Hepatocyte (in vitro differentiated cells): ENCODE measurements at regions not wholly inside any gene's neighbourhood (a gene's known extent, or its start where the extent isn't known, plus 50 kb on each side); places are given as distances from the start of the nearest gene placed in this dataset.

Experiments
- DNase-seq: peaks from one replicate; pipeline ENCODE4 v3.0.0-alpha.2; 2016; ENCODE audit warnings: low spot score
- H2AFZ ChIP-seq: fragments of 200-600 bp; sonication (generic); 2 replicates; pipeline ENCODE4 v1.6.0; 2016; ENCODE audit warnings: antibody characterized with exemption, mild to moderate bottlenecking
- H3K27ac ChIP-seq: fragments of 200-600 bp; sonication (generic); 2 replicates; pipeline ENCODE4 v1.5.1; 2016; ENCODE audit warnings: mild to moderate bottlenecking
- H3K27me3 ChIP-seq: fragments of 200-600 bp; sonication (generic); 2 replicates; pipeline ENCODE4 v1.6.1; 2016
- H3K36me3 ChIP-seq: fragments of 200-600 bp; sonication (generic); replicated peaks from 2 replicates; pipeline ENCODE4 v1.5.1; 2016; ENCODE audit warnings: low read depth; ENCODE audit not compliant: insufficient read depth
- H3K4me1 ChIP-seq: fragments of 200-600 bp; sonication (generic); 2 replicates; pipeline ENCODE4 v1.5.1; 2016; ENCODE audit warnings: mild to moderate bottlenecking, moderate library complexity; ENCODE audit not compliant: insufficient read depth
- H3K4me2 ChIP-seq: fragments of 200-600 bp; sonication (generic); 2 replicates; pipeline ENCODE4 v1.6.0; 2016
- H3K4me3 ChIP-seq: fragments of 200-600 bp; sonication (generic); 2 replicates; pipeline ENCODE4 v1.5.1; 2016; ENCODE audit warnings: mild to moderate bottlenecking
- H3K79me2 ChIP-seq: fragments of 200-600 bp; sonication (generic); 2 replicates; pipeline ENCODE4 v1.6.0; 2017; ENCODE audit warnings: mild to moderate bottlenecking
- H3K9me2 ChIP-seq: fragments of 200-600 bp; sonication (generic); replicated peaks from 2 replicates; pipeline ENCODE4 v1.6.0; 2017; ENCODE audit warnings: mild to moderate bottlenecking; ENCODE audit not compliant: insufficient read depth
- H3K9me3 ChIP-seq: fragments of 200-600 bp; sonication (generic); 2 replicates; pipeline ENCODE4 v1.5.1; 2016; ENCODE audit warnings: low read depth, mild to moderate bottlenecking
- H4K20me1 ChIP-seq: fragments of 200-600 bp; sonication (generic); 2 replicates; pipeline ENCODE4 v1.6.0; 2016; ENCODE audit warnings: mild to moderate bottlenecking; ENCODE audit not compliant: insufficient read depth, poor library complexity, severe bottlenecking
- CTCF ChIP-seq: fragments of 200-600 bp; sonication (generic); IDR thresholded peaks from 2 replicates; pipeline ENCODE4 v1.5.1; 2016; ENCODE audit warnings: antibody characterized with exemption, mild to moderate bottlenecking; ENCODE audit not compliant: poor library complexity
- EZH2 ChIP-seq: fragments of 200-600 bp; sonication (generic); IDR thresholded peaks from 2 replicates; pipeline ENCODE4 v1.6.1; 2016; ENCODE audit warnings: antibody characterized with exemption, mild to moderate bottlenecking, borderline replicate concordance
- EZH2phosphoT487 ChIP-seq: fragments of 200-600 bp; sonication (generic); IDR thresholded peaks from one replicate; pipeline ENCODE4 v1.6.1; 2018; ENCODE audit warnings: antibody characterized with exemption, mild to moderate bottlenecking, low read depth, moderate library complexity; ENCODE audit not compliant: unreplicated experiment, severe bottlenecking
- WGBS: methylation state at CpG from one replicate; pipeline ENCODE4 v1.1.6; 2016; ENCODE audit warnings: low lambda C conversion rate; ENCODE audit errors: missing lambda C conversion rate; 5-methylcytosine and 5-hydroxymethylcytosine counted together

GRCh38 chr2:239826376-239826775 is 198.8 kb downstream of the NDUFA10 start:
- peaks cover 15% of the 10 kb centered on the region for H3K4me1 ChIP-seq
- no peaks in the 10 kb centered on the region for H3K36me3 ChIP-seq
- H3K4me3 ChIP-seq = no peak overlapping the region
- no peak for TF ChIP-seq CTCF
- no peak for TF ChIP-seq EZH2
- no peak for TF ChIP-seq EZH2phosphoT487
- no peaks in the 10 kb centered on the region for H3K9me2 ChIP-seq
- H2AFZ ChIP-seq = no peak overlapping the region
- H3K9me3 ChIP-seq = no peaks in the 10 kb centered on the region
- H3K79me2 ChIP-seq = no peaks in the 10 kb centered on the region
- DNase-seq = no peak
- no peaks in the 10 kb centered on the region for H4K20me1 ChIP-seq
- no peak overlapping the region for H3K27ac ChIP-seq
- 98% methylated on average over 13 of the region's 13 CpGs for WGBS
- H3K4me2 ChIP-seq = no peak overlapping the region
- H3K27me3 ChIP-seq = no peaks in the 10 kb centered on the region

DNA sequence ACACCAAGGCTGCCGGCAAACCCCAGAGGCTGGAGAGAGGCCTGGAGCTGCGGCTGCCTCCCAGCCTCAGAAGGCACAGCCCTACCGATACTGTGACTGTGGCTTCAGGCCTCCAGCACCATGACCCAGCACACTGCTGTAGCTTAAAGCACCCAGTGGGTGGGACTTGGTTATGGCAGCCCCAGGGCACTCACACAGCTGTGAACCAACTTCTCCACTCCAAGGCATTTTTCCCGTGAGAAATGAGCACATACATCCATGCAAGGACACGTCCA is 199.5 kb downstream of the NDUFA10 start:
- H3K27ac ChIP-seq = no peak overlapping the region
- no peak overlapping the region for H2AFZ ChIP-seq
- peaks cover 7% of the 10 kb centered on the region for H3K4me1 ChIP-seq
- H3K4me2 ChIP-seq = no peak overlapping the region
- H3K27me3 ChIP-seq = no peaks in the 10 kb centered on the region
- no peaks in the 10 kb centered on the region for H3K9me3 ChIP-seq
- DNase-seq = no peak
- H3K4me3 ChIP-seq = no peak overlapping the region
- no peaks in the 10 kb centered on the region for H4K20me1 ChIP-seq
- no peaks in the 10 kb centered on the region for H3K79me2 ChIP-seq
- no peaks in the 10 kb centered on the region for H3K9me2 ChIP-seq
- 91% methylated on average over 5 of the region's 5 CpGs for WGBS
- TF ChIP-seq EZH2phosphoT487 (no peak), EZH2 (no peak), CTCF (no peak)
- no peaks in the 10 kb centered on the region for H3K36me3 ChIP-seq

DNA sequence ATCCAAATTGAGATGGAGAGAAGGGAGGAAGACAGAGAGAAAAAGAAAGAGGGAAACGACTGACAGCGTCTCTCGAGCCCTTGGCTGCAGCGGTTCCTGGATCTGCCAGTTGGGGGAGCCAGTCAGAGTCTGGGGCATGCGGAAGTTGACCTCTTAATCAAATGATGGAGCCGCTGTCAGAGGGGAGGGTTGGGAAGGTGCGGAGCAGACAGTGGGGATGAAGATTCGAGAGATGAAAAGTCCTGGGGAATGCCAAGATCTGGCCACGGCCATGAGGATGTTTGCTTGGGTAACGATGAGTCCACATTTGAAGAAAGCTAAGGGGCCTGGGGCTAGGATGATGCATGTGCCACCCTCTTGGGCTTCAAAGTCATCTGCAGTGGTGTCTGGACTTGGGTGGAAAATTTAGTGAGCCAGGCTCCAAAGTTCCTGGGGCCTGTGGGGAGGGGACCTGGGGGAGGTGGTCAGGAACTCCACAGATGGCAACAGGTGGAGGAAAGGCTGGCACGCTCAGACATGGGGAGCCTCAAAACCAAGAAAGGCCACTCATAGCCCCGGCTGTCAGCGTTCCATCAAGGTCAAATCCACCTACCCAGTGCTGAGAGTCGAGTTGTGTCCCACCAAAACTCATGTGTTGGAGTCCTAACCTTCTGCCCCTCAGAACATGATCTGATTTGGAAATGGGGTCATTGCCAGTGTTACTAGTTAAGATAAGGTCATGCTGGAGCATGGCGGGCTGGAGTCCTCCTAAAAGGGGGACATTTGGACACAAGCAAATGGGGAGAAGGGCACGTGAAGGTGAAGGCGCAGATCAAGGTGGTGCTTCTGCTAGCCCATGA is 200.1 kb downstream of the NDUFA10 start:
- Histone ChIP-seq H4K20me1 (no peaks in the 10 kb centered on the region), H3K9me3 (no peaks in the 10 kb centered on the region), H3K79me2 (no peaks in the 10 kb centered on the region), H3K27ac (no peak overlapping the region), H2AFZ (no peak overlapping the region), H3K36me3 (no peaks in the 10 kb centered on the region), H3K4me1 (peaks cover 2% of the 10 kb centered on the region), H3K27me3 (no peaks in the 10 kb centered on the region), H3K9me2 (no peaks in the 10 kb centered on the region), H3K4me3 (no peak overlapping the region), H3K4me2 (no peak overlapping the region)
- TF ChIP-seq EZH2phosphoT487 (no peak), CTCF (no peak), EZH2 (no peak)
- 88% methylated on average over 17 of the region's 17 CpGs for WGBS
- no peak for DNase-seq
